ENCODE measurements at regions not wholly inside any gene's neighbourhood (a gene's known extent, or its start where the extent isn't known, plus 50 kb on each side); places are given as distances from the start of the nearest gene placed in this dataset.

- peaks cover 0 to 6% of the 10 kb centered on the region in 2 donors for H3K9me3 ChIP-seq (ENCODE audit: control insufficient read depth in 1 of 2, low read length in 2 of 2)
- no peak overlapping the region for H3K27ac ChIP-seq (ENCODE audit: low read length)
- no peaks in the 10 kb centered on the region for H3K36me3 ChIP-seq (ENCODE audit: control insufficient read depth in 1 of 2, insufficient read depth in 2 of 2, low read length in 2 of 2)
- no peaks in the 10 kb centered on the region for H3K27me3 ChIP-seq (ENCODE audit: low read depth, low read length)
- H3K4me1 ChIP-seq (ENCODE audit: control insufficient read depth in 1 of 2, insufficient read depth in 2 of 2, low read length in 2 of 2), result peaks cover 0 to 5% of the 10 kb centered on the region in 2 donors
- no peak overlapping the region for H3K4me3 ChIP-seq (ENCODE audit: low read depth in 1 of 2, low read length in 2 of 2)
Observed at GRCh38 chr21:27103768-27104167, 136.9 kb upstream of the ADAMTS5 start.

DNA sequence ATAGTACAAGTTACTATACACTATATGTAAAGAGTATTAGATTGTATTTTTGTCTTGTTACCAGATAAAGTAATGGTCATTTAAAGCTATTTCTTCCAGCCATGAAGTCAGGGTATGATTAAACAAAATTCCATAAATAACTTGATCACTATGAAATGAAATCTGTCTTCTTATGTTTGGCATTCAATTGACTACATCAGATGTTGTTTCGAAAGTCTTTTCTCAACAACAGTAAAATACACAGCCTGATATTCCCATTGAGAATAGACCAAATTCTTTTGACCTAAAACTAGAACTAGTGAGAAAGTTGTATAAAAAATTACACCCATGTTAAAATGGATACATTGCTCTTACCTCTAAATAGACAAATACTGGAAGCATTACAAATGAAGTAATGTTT is 134.6 kb upstream of the ADAMTS5 start:
- no peak overlapping the region for H3K27ac ChIP-seq (ENCODE audit: low read length)

GRCh38 chr21:27094184-27094948 is 127.5 kb upstream of the ADAMTS5 start:
- peaks cover 0 to 4% of the 10 kb centered on the region in 2 donors for H3K4me1 ChIP-seq (ENCODE audit: control insufficient read depth in 1 of 2, insufficient read depth in 2 of 2, low read length in 2 of 2)
- no peaks in the 10 kb centered on the region for H3K9me3 ChIP-seq (ENCODE audit: control insufficient read depth in 1 of 2, low read length in 2 of 2)
- no peak overlapping the region for H3K4me3 ChIP-seq (ENCODE audit: low read depth in 1 of 2, low read length in 2 of 2)

More for the DNA sequence above, 134.6 kb upstream of the ADAMTS5 start:
- Histone ChIP-seq H3K27me3 (ENCODE audit: low read depth, low read length) (no peaks in the 10 kb centered on the region), H3K4me3 (ENCODE audit: low read depth in 1 of 2, low read length in 2 of 2) (no peak overlapping the region), H3K4me1 (ENCODE audit: control insufficient read depth in 1 of 2, insufficient read depth in 2 of 2, low read length in 2 of 2) (no peaks in the 10 kb centered on the region), H3K9me3 (ENCODE audit: control insufficient read depth in 1 of 2, low read length in 2 of 2) (peaks cover 0 to 6% of the 10 kb centered on the region in 2 donors), H3K36me3 (ENCODE audit: control insufficient read depth in 1 of 2, insufficient read depth in 2 of 2, low read length in 2 of 2) (no peaks in the 10 kb centered on the region)

DNA sequence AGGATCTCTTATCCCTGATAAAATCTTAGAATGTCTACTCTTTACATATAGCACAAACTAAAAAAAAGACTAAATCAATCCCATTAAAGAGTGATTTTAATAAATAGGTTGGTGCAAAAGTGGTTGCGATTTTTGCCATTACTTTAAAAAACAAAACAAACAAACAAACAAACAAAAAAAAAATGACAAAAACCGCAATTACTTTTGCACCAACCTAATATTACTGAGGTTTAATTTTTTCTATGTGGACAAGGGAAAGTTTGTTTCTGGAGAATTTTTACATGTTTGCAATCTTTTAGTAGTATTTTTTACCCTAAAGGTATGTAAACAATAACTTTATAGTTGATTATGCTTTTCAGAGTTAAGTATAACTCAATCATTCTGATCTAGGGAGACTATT is 119.7 kb upstream of the ADAMTS5 start:
- Histone ChIP-seq H3K27ac (ENCODE audit: low read length) (no peak overlapping the region), H3K4me3 (ENCODE audit: low read depth in 1 of 2, low read length in 2 of 2) (no peak overlapping the region), H3K36me3 (ENCODE audit: control insufficient read depth in 1 of 2, insufficient read depth in 2 of 2, low read length in 2 of 2) (no peaks in the 10 kb centered on the region)

More at GRCh38 chr21:27094184-27094948, 127.5 kb upstream of the ADAMTS5 start:
- Histone ChIP-seq H3K27me3 (ENCODE audit: low read depth, low read length) (no peaks in the 10 kb centered on the region), H3K36me3 (ENCODE audit: control insufficient read depth in 1 of 2, insufficient read depth in 2 of 2, low read length in 2 of 2) (no peaks in the 10 kb centered on the region), H3K27ac (ENCODE audit: low read length) (no peak overlapping the region)

DNA sequence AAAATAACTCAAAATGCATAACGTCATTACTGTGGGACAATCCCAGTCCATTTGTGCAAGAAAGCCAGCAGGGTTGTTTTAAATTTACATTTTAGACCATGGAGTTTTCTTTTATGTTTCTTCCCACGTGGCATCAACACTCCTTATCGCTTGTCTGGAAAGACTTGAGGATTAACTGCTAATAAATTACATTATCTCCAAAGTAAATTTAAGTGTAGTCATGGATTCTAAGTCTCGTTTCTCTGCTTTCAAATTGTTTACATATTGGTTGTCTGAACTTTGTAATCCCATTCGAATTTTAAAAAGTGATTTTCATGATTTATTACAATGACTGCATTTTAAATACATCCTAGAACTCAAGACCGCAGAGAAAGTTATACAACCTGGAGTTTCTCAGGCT is 119.3 kb upstream of the ADAMTS5 start:
- peaks cover 0 to 4% of the 10 kb centered on the region in 2 donors for H3K4me1 ChIP-seq (ENCODE audit: control insufficient read depth in 1 of 2, insufficient read depth in 2 of 2, low read length in 2 of 2)
- H3K36me3 ChIP-seq (ENCODE audit: control insufficient read depth in 1 of 2, insufficient read depth in 2 of 2, low read length in 2 of 2), result no peaks in the 10 kb centered on the region
- no peak overlapping the region for H3K4me3 ChIP-seq (ENCODE audit: low read depth in 1 of 2, low read length in 2 of 2)
- H3K9me3 ChIP-seq (ENCODE audit: control insufficient read depth in 1 of 2, low read length in 2 of 2), result no peaks in the 10 kb centered on the region
- H3K27ac ChIP-seq (ENCODE audit: low read length), result no peak overlapping the region
- no peaks in the 10 kb centered on the region for H3K27me3 ChIP-seq (ENCODE audit: low read depth, low read length)

More for the DNA sequence above, 119.7 kb upstream of the ADAMTS5 start:
- Histone ChIP-seq H3K9me3 (ENCODE audit: control insufficient read depth in 1 of 2, low read length in 2 of 2) (no peaks in the 10 kb centered on the region), H3K27me3 (ENCODE audit: low read depth, low read length) (no peaks in the 10 kb centered on the region), H3K4me1 (ENCODE audit: control insufficient read depth in 1 of 2, insufficient read depth in 2 of 2, low read length in 2 of 2) (peaks cover 0 to 4% of the 10 kb centered on the region in 2 donors)

- no peak overlapping the region for H3K4me3 ChIP-seq (ENCODE audit: low read depth in 1 of 2, low read length in 2 of 2)
- no peaks in the 10 kb centered on the region for H3K9me3 ChIP-seq (ENCODE audit: control insufficient read depth in 1 of 2, low read length in 2 of 2)
- no peaks in the 10 kb centered on the region for H3K36me3 ChIP-seq (ENCODE audit: control insufficient read depth in 1 of 2, insufficient read depth in 2 of 2, low read length in 2 of 2)
- no peak overlapping the region for H3K27ac ChIP-seq (ENCODE audit: low read length)
- H3K27me3 ChIP-seq (ENCODE audit: low read depth, low read length), result no peaks in the 10 kb centered on the region
- peaks cover 0 to 4% of the 10 kb centered on the region in 2 donors for H3K4me1 ChIP-seq (ENCODE audit: control insufficient read depth in 1 of 2, insufficient read depth in 2 of 2, low read length in 2 of 2)
Observed at GRCh38 chr21:27085387-27085786, 118.5 kb upstream of the ADAMTS5 start.

- Histone ChIP-seq H3K27me3 (ENCODE audit: low read depth, low read length) (no peaks in the 10 kb centered on the region), H3K27ac (ENCODE audit: low read length) (no peak overlapping the region), H3K4me1 (ENCODE audit: control insufficient read depth in 1 of 2, insufficient read depth in 2 of 2, low read length in 2 of 2) (no peaks in the 10 kb centered on the region), H3K36me3 (ENCODE audit: control insufficient read depth in 1 of 2, insufficient read depth in 2 of 2, low read length in 2 of 2) (no peaks in the 10 kb centered on the region), H3K4me3 (ENCODE audit: low read depth in 1 of 2, low read length in 2 of 2) (no peak overlapping the region), H3K9me3 (ENCODE audit: control insufficient read depth in 1 of 2, low read length in 2 of 2) (no peaks in the 10 kb centered on the region)
Observed at GRCh38 chr21:27083144-27083543, 116.3 kb upstream of the ADAMTS5 start.

- Histone ChIP-seq H3K4me1 (ENCODE audit: control insufficient read depth in 1 of 2, insufficient read depth in 2 of 2, low read length in 2 of 2) (no peaks in the 10 kb centered on the region), H3K36me3 (ENCODE audit: control insufficient read depth in 1 of 2, insufficient read depth in 2 of 2, low read length in 2 of 2) (no peaks in the 10 kb centered on the region), H3K9me3 (ENCODE audit: control insufficient read depth in 1 of 2, low read length in 2 of 2) (no peaks in the 10 kb centered on the region), H3K27ac (ENCODE audit: low read length) (no peak overlapping the region), H3K4me3 (ENCODE audit: low read depth in 1 of 2, low read length in 2 of 2) (no peak overlapping the region), H3K27me3 (ENCODE audit: low read depth, low read length) (no peaks in the 10 kb centered on the region)
Observed at GRCh38 chr21:27082431-27083010, 115.6 kb upstream of the ADAMTS5 start.

DNA sequence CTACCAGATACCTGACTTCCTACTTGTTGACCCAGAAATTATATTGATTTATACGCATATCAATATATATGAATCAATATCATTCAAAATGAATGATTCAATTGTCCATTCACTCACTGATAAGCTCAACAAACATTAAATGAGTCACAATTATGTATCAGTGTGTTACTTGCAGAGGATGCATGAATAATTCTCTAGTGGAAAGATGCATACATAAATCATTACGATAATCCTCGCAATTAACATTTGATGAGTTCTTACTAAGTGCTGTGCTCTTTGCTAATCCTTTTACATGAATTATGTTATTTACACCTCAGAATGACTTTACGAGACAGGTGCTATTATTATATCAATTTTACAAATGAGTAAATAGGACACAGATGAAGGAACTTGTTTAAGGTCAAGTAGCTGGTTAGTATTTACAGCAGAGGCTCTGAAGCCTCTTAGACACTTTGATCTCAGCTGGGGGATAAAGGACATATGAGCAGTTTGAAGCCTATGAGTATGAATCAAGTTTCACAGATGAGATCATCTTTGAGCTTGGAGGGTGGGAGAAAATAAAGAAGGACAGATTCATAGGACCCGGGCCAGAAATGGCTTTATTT is 112.8 kb upstream of the ADAMTS5 start:
- Histone ChIP-seq H3K27ac (ENCODE audit: low read length) (no peak overlapping the region), H3K27me3 (ENCODE audit: low read depth, low read length) (no peaks in the 10 kb centered on the region), H3K4me1 (ENCODE audit: control insufficient read depth in 1 of 2, insufficient read depth in 2 of 2, low read length in 2 of 2) (no peaks in the 10 kb centered on the region), H3K9me3 (ENCODE audit: control insufficient read depth in 1 of 2, low read length in 2 of 2) (no peaks in the 10 kb centered on the region), H3K4me3 (ENCODE audit: low read depth in 1 of 2, low read length in 2 of 2) (no peak overlapping the region), H3K36me3 (ENCODE audit: control insufficient read depth in 1 of 2, insufficient read depth in 2 of 2, low read length in 2 of 2) (no peaks in the 10 kb centered on the region)

DNA sequence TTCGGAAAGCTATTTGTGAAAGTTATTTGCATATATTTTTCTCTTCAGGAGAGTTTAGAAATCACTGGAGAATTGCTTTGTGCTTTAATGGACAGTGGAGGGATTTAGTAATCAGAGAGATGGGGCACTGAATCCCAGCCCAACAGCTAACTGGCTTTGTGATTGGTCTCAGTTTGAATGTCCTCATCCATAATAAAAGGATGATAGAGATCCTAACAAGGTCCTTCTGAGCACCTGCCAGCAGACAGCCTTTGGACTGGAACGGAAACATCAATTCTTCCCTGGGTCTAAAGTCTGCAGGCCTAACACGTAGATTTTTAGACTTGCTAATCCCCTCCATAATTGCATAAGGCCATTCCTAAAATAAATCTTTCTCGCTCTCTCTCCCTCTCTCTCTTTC is 112.0 kb upstream of the ADAMTS5 start:
- Histone ChIP-seq H3K27ac (ENCODE audit: low read length) (no peak overlapping the region), H3K36me3 (ENCODE audit: control insufficient read depth in 1 of 2, insufficient read depth in 2 of 2, low read length in 2 of 2) (no peaks in the 10 kb centered on the region), H3K4me3 (ENCODE audit: low read depth in 1 of 2, low read length in 2 of 2) (no peak overlapping the region), H3K4me1 (ENCODE audit: control insufficient read depth in 1 of 2, insufficient read depth in 2 of 2, low read length in 2 of 2) (no peaks in the 10 kb centered on the region), H3K9me3 (ENCODE audit: control insufficient read depth in 1 of 2, low read length in 2 of 2) (no peaks in the 10 kb centered on the region), H3K27me3 (ENCODE audit: low read depth, low read length) (no peaks in the 10 kb centered on the region)

- Histone ChIP-seq H3K9me3 (ENCODE audit: control insufficient read depth in 1 of 2, low read length in 2 of 2) (no peaks in the 10 kb centered on the region), H3K36me3 (ENCODE audit: control insufficient read depth in 1 of 2, insufficient read depth in 2 of 2, low read length in 2 of 2) (no peaks in the 10 kb centered on the region), H3K27ac (ENCODE audit: low read length) (no peak overlapping the region), H3K4me3 (ENCODE audit: low read depth in 1 of 2, low read length in 2 of 2) (no peak overlapping the region), H3K4me1 (ENCODE audit: control insufficient read depth in 1 of 2, insufficient read depth in 2 of 2, low read length in 2 of 2) (no peaks in the 10 kb centered on the region), H3K27me3 (ENCODE audit: low read depth, low read length) (no peaks in the 10 kb centered on the region)
Observed at GRCh38 chr21:27077501-27077900, 110.6 kb upstream of the ADAMTS5 start.

Data from muscle layer of duodenum (tissue), 2 donors.